HG03175 (cell line): ENCODE measurements at regions not wholly inside any gene's neighbourhood (a gene's known extent, or its start where the extent isn't known, plus 50 kb on each side); places are given as distances from the start of the nearest gene placed in this dataset.

Experiments
- ATAC-seq: cut with Tn5 transposase; IDR thresholded peaks from one replicate; pipeline ENCODE4 v1.9.1; 2021; ENCODE audit warnings: mild to moderate bottlenecking, moderate library complexity; ENCODE audit not compliant: unreplicated experiment

DNA sequence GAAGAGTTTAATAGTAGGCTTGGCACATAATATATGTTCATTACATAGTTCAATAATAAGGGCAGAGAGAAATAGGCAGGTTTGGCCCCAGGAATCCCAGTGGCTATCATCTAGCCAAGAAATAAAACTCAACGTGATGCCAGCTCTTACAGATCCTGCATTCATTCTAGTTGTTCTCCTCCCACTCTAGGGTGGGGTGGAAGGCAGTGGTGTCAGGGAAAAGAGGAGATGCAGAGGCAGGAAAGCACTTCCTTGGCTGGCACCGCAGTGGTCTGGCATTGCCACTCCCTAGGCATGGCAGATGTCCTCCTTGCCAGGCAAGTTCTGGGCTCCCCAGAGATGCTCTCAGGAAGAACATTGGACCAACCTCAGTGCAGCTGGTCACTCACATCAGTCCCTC, 383.6 kb downstream of the GRIN2B start:
- ATAC-seq = no peak

GRCh38 chr12:13597166-13597565, 384.2 kb downstream of the GRIN2B start:
- ATAC-seq = no peak

GRCh38 chr12:13596714-13597113, 384.7 kb downstream of the GRIN2B start:
- no peak for ATAC-seq

DNA sequence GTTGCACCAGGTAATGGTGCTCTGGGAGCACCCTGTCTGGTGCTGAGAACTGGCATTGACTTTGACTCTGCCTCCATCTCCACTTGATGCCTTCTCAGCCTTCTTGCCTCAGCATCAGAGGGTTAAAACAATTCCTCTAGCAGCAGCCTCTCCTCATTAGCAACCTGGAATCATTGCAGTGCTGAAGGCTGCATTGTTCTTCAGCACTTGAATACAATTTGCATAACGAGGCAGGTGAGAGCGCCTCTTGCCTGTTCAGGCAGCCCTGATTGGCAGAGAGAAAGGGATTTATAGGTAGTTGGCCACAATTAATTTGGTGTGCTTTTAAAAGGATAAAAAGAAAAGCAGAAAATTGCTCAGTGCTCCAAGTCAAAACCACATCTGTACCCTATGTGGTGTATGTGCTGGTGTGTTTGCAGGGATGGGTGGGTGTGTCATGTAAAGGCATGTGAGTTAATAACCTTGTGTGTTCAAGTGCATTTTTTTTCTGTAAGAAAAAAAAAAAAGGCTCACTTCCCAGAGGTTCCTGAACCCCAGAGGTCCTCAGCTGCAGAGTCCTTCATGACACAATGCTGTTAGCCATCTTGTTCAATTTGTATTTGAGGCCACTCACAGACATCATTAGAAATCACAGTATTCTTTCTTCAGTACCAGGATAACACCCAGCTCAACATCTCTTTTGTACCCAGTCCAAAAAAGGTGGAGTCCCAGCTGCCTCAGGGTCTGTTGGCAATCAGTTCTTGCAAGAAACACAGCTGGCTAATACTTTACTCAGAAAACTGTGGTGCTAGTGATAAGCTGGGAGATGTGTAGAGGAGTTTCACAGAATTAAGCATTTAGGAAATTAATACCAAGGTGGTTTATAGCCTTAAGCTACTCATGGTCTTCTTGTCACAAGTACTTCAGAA, 385.6 kb downstream of the GRIN2B start:
- ATAC-seq = no peak

GRCh38 chr12:13594731-13595514, 386.5 kb downstream of the GRIN2B start:
- ATAC-seq = no peak

GRCh38 chr12:13592063-13592942, 389.1 kb downstream of the GRIN2B start:
- no peak for ATAC-seq

DNA sequence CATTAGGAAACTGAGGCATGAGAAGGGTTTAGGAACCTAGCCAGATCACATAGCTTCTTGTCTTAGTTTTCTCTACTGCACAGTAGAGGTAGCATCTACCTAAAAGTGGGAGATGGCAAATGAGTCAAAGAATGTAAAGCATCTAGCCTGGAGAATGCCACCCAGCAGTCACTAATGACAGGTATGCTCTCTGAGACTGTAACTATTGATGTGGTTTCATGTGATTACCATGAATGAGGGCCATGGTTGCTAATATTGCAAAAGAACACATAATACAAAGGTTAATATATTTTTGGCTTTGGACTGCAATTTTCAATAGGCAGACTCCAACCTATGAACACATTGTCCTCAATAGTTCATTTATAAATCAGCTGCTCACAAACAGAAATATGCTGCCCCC, 389.9 kb downstream of the GRIN2B start:
- no peak for ATAC-seq

DNA sequence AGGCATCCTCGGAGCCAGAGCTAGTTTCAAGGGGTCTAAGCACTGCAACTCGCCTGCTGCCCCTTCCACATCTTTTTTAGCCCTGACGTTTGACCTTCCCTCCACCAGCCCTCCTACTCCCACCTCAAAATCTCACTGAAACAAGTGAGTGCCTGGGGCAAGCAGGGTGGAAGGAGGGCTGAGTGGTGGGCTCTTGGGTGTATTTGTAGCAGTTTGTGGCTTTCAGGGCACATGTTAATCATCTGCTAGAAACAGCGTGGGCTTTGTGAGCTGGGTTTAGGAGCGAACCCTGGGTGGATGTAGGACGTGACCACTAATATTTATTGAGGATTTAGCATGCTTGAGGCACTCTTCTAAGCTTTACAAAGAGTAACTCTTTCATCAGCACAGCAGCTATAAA, 390.3 kb downstream of the GRIN2B start:
- no peak for ATAC-seq

GRCh38 chr12:13588574-13588973, 392.0 kb downstream of the EMP1 start:
- ATAC-seq = no peak

- ATAC-seq = no peak
Observed at GRCh38 chr12:13587721-13588390, 391.3 kb downstream of the EMP1 start.

- ATAC-seq = no peak
Observed at GRCh38 chr12:13586361-13586760, 389.8 kb downstream of the EMP1 start.

GRCh38 chr12:13584541-13584940, 388.0 kb downstream of the EMP1 start:
- no peak for ATAC-seq

GRCh38 chr12:13583630-13584029, 387.1 kb downstream of the EMP1 start:
- ATAC-seq = no peak

DNA sequence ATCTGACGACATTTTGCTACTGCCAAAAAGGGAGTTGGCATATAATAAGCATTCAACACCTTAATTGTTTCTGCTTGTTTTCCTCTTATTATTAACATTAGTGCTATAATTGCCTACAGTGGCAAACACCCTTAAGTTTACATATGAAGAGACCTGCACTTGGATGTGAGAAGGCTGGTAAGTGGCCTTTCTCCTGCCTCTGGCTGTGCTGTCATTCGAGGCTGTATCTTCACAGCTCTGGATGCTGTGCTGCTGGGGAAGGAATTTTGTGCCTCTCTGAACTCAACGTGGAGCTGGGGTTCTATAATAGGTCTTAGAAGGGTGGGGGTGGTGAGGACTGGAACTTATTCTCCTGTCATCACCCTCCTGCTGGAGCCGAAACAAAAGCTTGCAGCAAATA, 385.9 kb downstream of the EMP1 start:
- ATAC-seq = no peak

DNA sequence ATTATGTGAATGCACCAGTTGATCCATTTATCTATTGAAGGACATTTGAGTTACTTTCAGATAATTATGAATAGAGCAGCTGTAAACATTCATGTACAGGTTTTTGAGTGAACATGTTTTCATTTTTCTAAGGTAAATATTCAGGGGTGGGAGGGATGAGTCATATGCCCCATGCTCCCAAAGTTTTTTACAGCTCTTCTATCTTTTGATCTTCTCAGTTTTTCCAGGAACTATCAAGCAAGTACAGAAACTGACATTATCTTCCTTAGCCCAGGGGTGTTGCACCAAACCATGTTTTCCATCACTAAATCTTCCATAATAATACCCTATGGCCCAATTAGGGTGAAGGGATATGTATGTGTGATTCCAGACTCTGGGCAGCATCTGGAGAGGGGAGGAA, 384.5 kb downstream of the EMP1 start:
- no peak for ATAC-seq

GRCh38 chr12:13580206-13580605, 383.7 kb downstream of the EMP1 start:
- ATAC-seq = no peak

GRCh38 chr12:13576935-13577500, 380.5 kb downstream of the EMP1 start:
- no peak for ATAC-seq

GRCh38 chr12:13573698-13574321, 377.3 kb downstream of the EMP1 start:
- no peak for ATAC-seq

- ATAC-seq = no peak
Observed at GRCh38 chr12:13571035-13571434, 374.5 kb downstream of the EMP1 start.
